H9 (cell line): ENCODE measurements at regions not wholly inside any gene's neighbourhood (a gene's known extent, or its start where the extent isn't known, plus 50 kb on each side); places are given as distances from the start of the nearest gene placed in this dataset.

Source experiments
- DNase-seq: peaks from one replicate; pipeline ENCODE4 v3.0.0-alpha.2; 2017
- H2AFZ ChIP-seq: one replicate; pipeline ENCODE4 v1.6.1; 2013; ENCODE audit warnings: mild to moderate bottlenecking, low read length, control low read depth, moderate library complexity
- H2AK5ac ChIP-seq: 2 replicates; pipeline ENCODE4 v1.6.1; 2013; ENCODE audit warnings: low read length, control low read depth, mixed read lengths; ENCODE audit not compliant: insufficient read length
- H2BK120ac ChIP-seq: one replicate; pipeline ENCODE4 v1.6.1; 2013; ENCODE audit warnings: low read depth, mild to moderate bottlenecking, low read length, control low read depth, inconsistent platforms; ENCODE audit not compliant: poor library complexity, severe bottlenecking
- H2BK12ac ChIP-seq: 2 replicates; pipeline ENCODE4 v1.6.1; 2013; ENCODE audit warnings: low read length, control low read depth, mixed read lengths, low read depth; ENCODE audit not compliant: insufficient read length
- H2BK15ac ChIP-seq: 2 replicates; pipeline ENCODE4 v1.6.1; 2013; ENCODE audit warnings: low read depth, low read length, control low read depth
- H2BK20ac ChIP-seq: one replicate; pipeline ENCODE4 v1.6.1; 2013; ENCODE audit warnings: low read depth, mild to moderate bottlenecking, low read length, control low read depth, inconsistent platforms; ENCODE audit not compliant: poor library complexity, severe bottlenecking
- H2BK5ac ChIP-seq: 2 replicates; pipeline ENCODE4 v1.6.1; 2013; ENCODE audit warnings: low read length, control low read depth, mixed read lengths; ENCODE audit not compliant: insufficient read length
- H3K14ac ChIP-seq: 2 replicates; pipeline ENCODE4 v1.6.1; 2013; ENCODE audit warnings: low read length, control low read depth; ENCODE audit not compliant: insufficient read depth
- H3K18ac ChIP-seq: 2 replicates; pipeline ENCODE4 v1.6.1; 2013; ENCODE audit warnings: low read depth, mild to moderate bottlenecking, mixed read lengths, low read length, control low read depth; ENCODE audit not compliant: insufficient read length
- H3K23ac ChIP-seq: 2 replicates; pipeline ENCODE4 v1.6.1; 2013; ENCODE audit warnings: low read length, control low read depth, mixed read lengths, low read depth; ENCODE audit not compliant: insufficient read length
- H3K23me2 ChIP-seq: 2 replicates; pipeline ENCODE4 v1.6.1; 2013; ENCODE audit warnings: low read depth, mild to moderate bottlenecking, mixed read lengths, low read length, control low read depth; ENCODE audit not compliant: insufficient read length, poor library complexity, severe bottlenecking
- H3K27ac ChIP-seq: 2 replicates; pipeline ENCODE4 v1.5.1; 2013; ENCODE audit warnings: low read length, control low read depth, mixed read lengths, low read depth; ENCODE audit not compliant: insufficient read length
- H3K27me3 ChIP-seq: 2 replicates; pipeline ENCODE4 v1.6.1; 2013; ENCODE audit warnings: low read length, control low read depth, inconsistent platforms; ENCODE audit not compliant: insufficient read depth
- H3K4ac ChIP-seq: 2 replicates; pipeline ENCODE4 v1.6.1; 2013; ENCODE audit warnings: low read depth, mild to moderate bottlenecking, control low read depth, inconsistent platforms, low read length, moderate library complexity
- H3K4me1 ChIP-seq: 2 replicates; pipeline ENCODE4 v1.6.1; 2013; ENCODE audit warnings: low read length, control low read depth, inconsistent platforms; ENCODE audit not compliant: insufficient read depth
- H3K4me2 ChIP-seq: 2 replicates; pipeline ENCODE4 v1.6.1; 2013; ENCODE audit warnings: low read length, control low read depth, mixed read lengths; ENCODE audit not compliant: insufficient read length, insufficient read depth
- H3K56ac ChIP-seq: 2 replicates; pipeline ENCODE4 v1.6.1; 2013; ENCODE audit warnings: low read depth, mild to moderate bottlenecking, mixed read lengths, low read length, control low read depth; ENCODE audit not compliant: insufficient read length
- H3K79me1 ChIP-seq: 2 replicates; pipeline ENCODE4 v1.6.1; 2013; ENCODE audit warnings: low read depth, mild to moderate bottlenecking, moderate library complexity, low read length, control low read depth, inconsistent platforms; ENCODE audit not compliant: insufficient read depth, poor library complexity, severe bottlenecking
- H3K79me2 ChIP-seq: 2 replicates; pipeline ENCODE4 v1.6.1; 2013; ENCODE audit warnings: low read length, control low read depth, inconsistent platforms; ENCODE audit not compliant: insufficient read depth
- H3K9ac ChIP-seq: 2 replicates; pipeline ENCODE4 v1.6.1; 2013; ENCODE audit warnings: low read length, control low read depth, mixed read lengths; ENCODE audit not compliant: insufficient read length; ENCODE audit errors: extremely low read depth
- H3K9me3 ChIP-seq: one replicate; pipeline ENCODE4 v1.6.1; 2013; ENCODE audit warnings: low read depth, low read length, inconsistent platforms; ENCODE audit not compliant: control insufficient read depth
- H3T11ph ChIP-seq: one replicate; pipeline ENCODE4 v1.6.1; 2013; ENCODE audit warnings: mild to moderate bottlenecking, low read length, control low read depth, inconsistent platforms
- H4K20me1 ChIP-seq: one replicate; pipeline ENCODE4 v1.6.1; 2013; ENCODE audit not compliant: control insufficient read depth, insufficient read length, insufficient read depth
- H4K5ac ChIP-seq: 2 replicates; pipeline ENCODE4 v1.6.1; 2013; ENCODE audit warnings: low read depth, mild to moderate bottlenecking, mixed read lengths, low read length, control low read depth; ENCODE audit not compliant: insufficient read length
- H4K8ac ChIP-seq: replicated peaks from 2 replicates; pipeline ENCODE4 v1.6.1; 2013; ENCODE audit warnings: low read length, control low read depth, mixed read lengths, low read depth; ENCODE audit not compliant: insufficient read length
- H4K91ac ChIP-seq: 2 replicates; pipeline ENCODE4 v1.6.1; 2013; ENCODE audit warnings: low read depth, mild to moderate bottlenecking, moderate library complexity, mixed read lengths, low read length, control low read depth; ENCODE audit not compliant: insufficient read length
- H3K27ac Mint-ChIP-seq, 3 experiments: 2 replicates in 2 of 3; 3 replicates in 1 of 3; pipeline ENCODE4 v1.8.0; 2020 to 2021; ENCODE audit warnings: mixed read lengths in 3 of 3, mild to moderate bottlenecking in 1 of 3, moderate library complexity in 1 of 3
- H3K27me3 Mint-ChIP-seq: 2 replicates; pipeline ENCODE4 v1.8.0; 2021; ENCODE audit warnings: low read depth, mild to moderate bottlenecking, moderate library complexity, mixed read lengths
- H3K36me3 Mint-ChIP-seq, 3 experiments: 2 replicates in 2 of 3; 3 replicates in 1 of 3; pipeline ENCODE4 v1.8.0; 2020 to 2021; ENCODE audit warnings: low read depth in 3 of 3, mixed read lengths in 3 of 3; ENCODE audit not compliant: insufficient read depth in 1 of 3
- H3K4me1 Mint-ChIP-seq, 2 experiments: 2 replicates each; pipeline ENCODE4 v1.8.0; 2020; ENCODE audit warnings: mixed read lengths in 2 of 2
- H3K4me3 Mint-ChIP-seq, 2 experiments: 2 replicates in 1 of 2; 3 replicates in 1 of 2; pipeline ENCODE4 v1.8.0; 2020 to 2021; ENCODE audit warnings: mild to moderate bottlenecking in 2 of 2, mixed read lengths in 2 of 2, moderate library complexity in 1 of 2
- H3K9me3 Mint-ChIP-seq, 2 experiments: 2 replicates in 1 of 2; 3 replicates in 1 of 2; pipeline ENCODE4 v1.8.0; 2020; ENCODE audit warnings: mild to moderate bottlenecking in 2 of 2, mixed read lengths in 2 of 2, moderate library complexity in 1 of 2
- CTCF ChIP-seq: fragments of 200-600 bp; sonication (generic); conservative IDR thresholded peaks from 3 replicates; pipeline ENCODE4 v1.8.0; 2021; ENCODE audit warnings: antibody characterized with exemption, mild to moderate bottlenecking
- WGBS: extraction: QIAGEN DNeasy Blood & Tissue Kit; methylation state at CpG from one replicate; pipeline ENCODE4 v1.1.7; 2013; ENCODE audit warnings: missing lambda C conversion rate, low lambda C conversion rate, mixed read lengths; ENCODE audit not compliant: insufficient read length; ENCODE audit errors: extremely low coverage; 5-methylcytosine and 5-hydroxymethylcytosine counted together

- Histone ChIP-seq H3T11ph (no peak overlapping the region), H2BK20ac (no peak overlapping the region), H4K20me1 (no peaks in the 10 kb centered on the region), H3K4me1 (peaks cover 2% of the 10 kb centered on the region; the same call in 1 of the 2 replicates), H2BK5ac (no peak overlapping the region), H2BK12ac (no peak overlapping the region), H4K8ac (no peak overlapping the region), H2BK120ac (no peak overlapping the region), H3K23me2 (no peaks in the 10 kb centered on the region), H3K23ac (no peak overlapping the region), H4K5ac (no peak overlapping the region), H3K14ac (no peak overlapping the region), H3K9me3 (no peaks in the 10 kb centered on the region), H3K18ac (no peak overlapping the region), H3K79me1 (no peaks in the 10 kb centered on the region), H3K56ac (no peak overlapping the region), H2BK15ac (no peak overlapping the region), H2AFZ (no peak overlapping the region), H3K27ac (no peak overlapping the region), H3K4ac (no peak overlapping the region), H2AK5ac (no peak overlapping the region), H4K91ac (no peak overlapping the region), H3K9ac (no peak overlapping the region), H3K4me2 (no peak overlapping the region), H3K79me2 (no peaks in the 10 kb centered on the region), H3K27me3 (no peaks in the 10 kb centered on the region)
- Mint-ChIP-seq H3K4me1 (peaks cover 13 to 14% of the 10 kb centered on the region in 2 experiments), H3K4me3 (no peak overlapping the region; a peak in 1 of 5 replicates), H3K27me3 (no peaks in the 10 kb centered on the region), H3K27ac (no peak overlapping the region), H3K36me3 (no peaks in the 10 kb centered on the region), H3K9me3 (no peaks in the 10 kb centered on the region)
- no peak for DNase-seq
- TF ChIP-seq CTCF = no peak
- WGBS = no CpG with 5 or more reads among the region's 3 CpGs
Observed at GRCh38 chr15:95715116-95715903, 615.2 kb upstream of the NR2F2 start.
